ENCODE measurements at regions not wholly inside any gene's neighbourhood (a gene's known extent, or its start where the extent isn't known, plus 50 kb on each side); places are given as distances from the start of the nearest gene placed in this dataset.

DNA sequence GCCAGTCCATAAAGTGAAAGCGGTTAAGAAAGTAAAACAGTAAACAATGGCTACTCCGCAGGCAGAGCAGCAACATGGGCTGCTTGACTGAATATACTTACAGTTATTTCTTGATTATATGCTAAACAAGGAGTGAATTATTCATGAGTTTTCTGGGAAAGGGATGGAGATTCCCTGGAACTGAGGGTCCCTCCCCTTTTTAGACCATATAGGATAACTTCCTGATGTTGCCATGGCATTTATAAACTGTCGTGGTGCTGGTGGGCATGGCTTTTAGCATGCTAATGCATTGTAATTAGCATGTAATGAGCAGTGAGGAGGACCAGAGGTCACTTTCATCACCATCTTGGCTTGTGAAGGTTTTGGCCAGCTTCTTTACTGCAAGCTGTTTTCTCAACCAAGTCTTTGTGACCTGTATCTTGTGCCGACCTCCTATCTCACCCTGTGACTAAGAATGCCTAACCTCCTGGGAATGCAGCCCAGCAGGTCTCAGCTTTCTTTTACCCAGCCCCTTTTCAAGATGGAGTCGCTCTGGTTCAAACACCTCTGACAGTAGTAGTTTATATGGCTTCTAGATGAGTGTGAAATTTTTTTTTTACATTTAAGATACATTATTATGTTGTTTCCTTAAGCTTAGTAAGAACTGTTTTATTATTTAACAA is 514.8 kb upstream of the TENM3 start:
- WGBS, 3 donors: 56 to 78% (median 61%) methylated on average over 5 of the region's 5 CpGs
- no peak overlapping the region for H3K27ac ChIP-seq (ENCODE audit: low read depth, low read length)

DNA sequence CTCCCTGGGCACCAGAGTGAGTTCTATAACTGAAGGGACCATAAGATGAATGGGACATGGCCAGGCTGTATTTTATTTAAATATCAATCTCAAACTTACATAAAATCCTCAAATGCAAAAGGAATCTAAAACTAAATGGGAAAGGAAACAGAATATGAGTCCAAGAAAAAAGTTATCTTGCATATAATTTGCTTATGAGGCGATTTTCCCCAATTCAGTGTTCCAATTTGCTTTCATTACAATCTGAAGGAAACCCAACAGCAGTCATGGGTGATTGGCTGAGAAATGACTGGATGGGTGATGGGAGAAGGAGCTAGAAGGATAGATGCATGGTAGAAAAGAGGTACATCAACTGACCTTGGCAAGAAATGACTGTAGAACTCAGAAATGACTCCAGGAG is 511.3 kb upstream of the TENM3 start:
- WGBS, 3 donors: 65 to 85% (median 73%) methylated on average over 1 of the region's 1 CpG
- H3K27ac ChIP-seq (ENCODE audit: low read depth, low read length): no peak overlapping the region

DNA sequence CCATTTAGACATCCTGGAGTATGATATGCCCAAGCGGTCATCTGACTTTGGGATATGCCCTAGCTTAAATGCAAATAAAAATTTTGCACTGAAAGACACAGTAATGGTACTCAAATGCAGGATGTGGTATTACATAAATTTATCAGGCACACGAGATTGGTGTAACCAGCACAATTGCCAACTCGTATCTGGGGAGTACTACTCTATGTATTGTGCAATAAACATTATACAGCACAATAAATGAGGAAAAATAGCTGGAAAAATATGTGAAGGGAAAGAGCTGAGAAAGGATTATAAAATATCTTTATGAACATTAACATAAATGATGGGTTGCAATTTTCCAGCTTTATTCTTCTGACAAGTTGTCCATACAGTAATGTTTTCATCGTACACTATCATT is 505.5 kb upstream of the TENM3 start:
- no peak overlapping the region for H3K27ac ChIP-seq (ENCODE audit: low read depth, low read length)
- 65 to 74% (median 72%) methylated on average over 4 of the region's 4 CpGs for WGBS, 3 donors

DNA sequence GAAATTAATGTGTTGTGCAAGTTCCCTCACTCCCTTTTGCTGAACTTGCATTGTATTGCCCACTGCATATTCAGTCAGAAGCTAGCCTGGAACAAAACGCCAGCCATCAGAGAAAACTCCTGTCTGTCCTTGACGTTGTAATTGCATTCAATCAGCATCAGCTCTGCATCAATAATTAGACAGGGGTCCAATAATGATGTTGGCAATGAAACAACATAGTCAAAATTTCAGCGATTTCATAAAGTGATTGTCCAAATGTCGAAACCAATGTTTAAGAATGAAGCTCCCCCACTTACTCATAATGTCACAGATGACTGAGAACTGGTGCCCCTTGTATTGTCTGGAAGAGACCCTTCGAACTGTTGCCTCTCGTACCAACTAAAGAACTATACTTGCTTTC is 504.2 kb upstream of the TENM3 start:
- no peak overlapping the region for H3K27ac ChIP-seq (ENCODE audit: low read depth, low read length)
- WGBS, 3 donors: 53 to 84% (median 79%) methylated on average over 6 of the region's 6 CpGs

DNA sequence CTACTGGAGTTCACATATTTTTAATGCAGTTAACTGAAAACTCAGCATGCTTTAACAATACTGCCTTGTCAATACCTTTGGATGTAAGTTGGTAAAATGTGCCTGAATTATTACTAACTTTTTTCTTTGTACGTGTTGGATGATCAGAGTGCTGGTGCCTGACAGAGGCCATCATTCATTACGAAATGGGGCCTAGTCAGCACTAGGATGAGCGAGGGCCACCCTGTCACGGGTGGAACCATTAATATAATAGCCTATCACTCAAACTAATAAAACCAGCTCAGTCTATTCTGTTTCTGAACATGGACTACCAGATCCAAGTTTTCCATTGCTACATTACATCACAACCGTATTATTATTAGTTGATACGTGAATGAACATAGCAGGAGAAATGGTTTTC is 501.7 kb upstream of the TENM3 start:
- WGBS, 3 donors: 82 to 85% (median 82%) methylated on average over 6 of the region's 6 CpGs
- no peak overlapping the region for H3K27ac ChIP-seq (ENCODE audit: low read depth, low read length)

DNA sequence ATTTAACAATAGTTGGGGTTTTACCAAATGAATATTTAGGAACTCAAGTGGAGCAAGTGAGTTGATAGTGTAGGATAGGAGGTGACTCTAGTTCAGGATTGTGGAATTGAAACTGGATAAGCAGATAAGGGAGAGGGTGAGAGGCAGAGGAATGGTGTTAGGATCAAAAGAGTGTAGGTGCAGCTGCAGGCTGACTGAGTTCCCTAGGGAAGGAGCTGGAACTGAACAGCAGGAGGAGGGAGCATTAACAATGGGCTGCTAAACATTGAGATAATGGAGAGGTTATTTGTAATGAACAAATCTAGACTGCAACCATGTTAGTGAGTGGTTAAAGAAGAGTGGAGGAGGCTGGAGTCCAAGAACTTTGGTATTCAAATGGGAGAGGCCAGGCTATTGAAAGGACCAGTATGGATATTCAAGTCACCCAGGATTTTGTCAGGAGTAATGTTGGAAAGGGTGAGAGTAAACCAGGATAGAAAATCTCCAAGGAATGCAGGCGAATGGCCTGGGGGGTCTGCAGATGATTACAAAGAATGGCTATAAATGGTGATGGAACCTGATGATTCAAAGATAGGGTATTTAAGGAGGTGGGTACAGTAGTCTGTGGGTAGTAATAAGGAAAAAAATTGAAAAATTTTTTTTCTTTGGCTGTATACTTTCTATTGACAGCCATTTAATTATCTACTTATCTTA is 497.1 kb upstream of the TENM3 start:
- WGBS, 3 donors: 70 to 89% (median 81%) methylated on average over 1 of the region's 1 CpG

DNA sequence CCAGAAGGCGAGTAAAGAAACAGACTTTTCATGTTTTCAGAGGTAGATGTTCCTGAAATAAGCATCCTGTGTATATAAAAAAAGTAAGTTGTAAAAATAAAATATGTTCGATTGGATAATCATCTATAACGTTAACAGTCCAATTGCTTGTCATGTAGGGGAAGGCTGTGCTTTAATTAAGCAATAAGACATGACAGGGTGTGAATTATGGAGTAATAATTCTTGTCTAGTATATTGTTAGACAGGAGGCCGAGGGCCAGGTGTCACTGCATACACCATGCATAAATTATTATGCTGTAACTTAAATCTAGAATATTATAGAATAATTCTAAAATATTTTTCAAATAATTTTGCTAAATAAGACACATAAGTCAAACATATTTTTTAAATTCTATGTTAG is 494.6 kb upstream of the TENM3 start:
- H3K27ac ChIP-seq (ENCODE audit: low read depth, low read length): no peak overlapping the region
- WGBS, 3 donors: 44 to 47% (median 46%) methylated on average over 4 of the region's 4 CpGs

More for the DNA sequence above, 497.1 kb upstream of the TENM3 start:
- H3K27ac ChIP-seq (ENCODE audit: low read depth, low read length): no peak overlapping the region

DNA sequence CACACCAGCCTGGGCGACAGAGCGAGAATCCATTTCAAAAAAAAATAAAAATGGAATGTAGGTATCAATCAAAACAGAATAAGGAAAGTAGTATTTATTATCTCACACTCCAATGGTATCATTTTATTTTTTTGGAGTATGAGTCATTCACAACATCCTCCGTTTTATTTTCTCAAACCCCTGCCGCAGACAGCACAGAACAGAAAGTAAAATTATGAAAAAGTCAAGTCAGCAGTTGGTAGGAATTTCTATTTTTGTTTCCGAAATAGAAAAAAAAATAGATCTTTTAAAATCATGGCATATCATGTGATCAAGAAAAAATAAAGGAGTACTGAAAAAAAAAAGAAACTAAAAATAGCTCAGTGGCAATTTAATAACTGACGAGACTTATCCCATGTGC is 490.7 kb upstream of the TENM3 start:
- WGBS, 3 donors: 73 to 78% (median 76%) methylated on average over 6 of the region's 6 CpGs
- no peak overlapping the region for H3K27ac ChIP-seq (ENCODE audit: low read depth, low read length)

DNA sequence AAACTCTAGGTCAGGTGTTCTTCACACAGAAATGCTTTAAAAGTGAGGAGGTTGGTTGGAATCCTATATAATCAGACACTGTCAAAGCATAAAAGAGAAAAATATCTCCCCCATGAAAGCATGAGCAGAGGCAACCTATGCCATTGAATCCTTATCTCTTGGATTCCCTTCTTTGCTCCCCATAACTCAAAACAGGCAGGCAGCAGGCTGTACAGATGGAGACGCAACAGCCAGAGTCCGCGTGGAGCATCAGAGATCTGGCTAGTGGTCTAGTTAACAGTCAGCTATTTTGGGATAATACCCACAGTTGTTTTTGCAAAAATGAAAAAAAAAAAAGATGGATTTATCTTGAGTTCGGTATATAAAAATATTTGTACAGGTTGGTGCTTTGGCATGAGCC is 490.0 kb upstream of the TENM3 start:
- H3K27ac ChIP-seq (ENCODE audit: low read depth, low read length): no peak overlapping the region
- WGBS, 3 donors: 86 to 91% (median 90%) methylated on average over 4 of the region's 4 CpGs

DNA sequence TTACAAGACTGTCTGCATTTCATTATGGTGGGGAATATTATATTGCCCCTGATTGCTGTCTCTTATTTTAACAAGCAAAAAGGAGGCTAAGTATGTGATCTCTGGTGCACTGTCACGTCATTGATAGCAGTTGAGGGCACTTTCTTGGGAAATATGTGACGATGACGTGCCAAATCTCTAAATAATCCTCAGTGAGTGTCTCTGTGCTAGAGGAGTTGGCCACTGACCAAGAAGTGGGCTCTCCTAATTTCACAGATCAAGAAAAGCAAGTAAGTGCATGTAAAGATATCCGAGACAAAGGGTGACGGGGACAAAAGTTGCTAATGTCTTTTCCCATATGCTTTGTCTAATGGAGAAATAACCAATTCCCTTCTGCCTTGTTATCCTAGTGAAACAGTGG is 487.4 kb upstream of the TENM3 start:
- 79 to 83% (median 81%) methylated on average over 5 of the region's 5 CpGs for WGBS, 3 donors
- H3K27ac ChIP-seq (ENCODE audit: low read depth, low read length): no peak overlapping the region

DNA sequence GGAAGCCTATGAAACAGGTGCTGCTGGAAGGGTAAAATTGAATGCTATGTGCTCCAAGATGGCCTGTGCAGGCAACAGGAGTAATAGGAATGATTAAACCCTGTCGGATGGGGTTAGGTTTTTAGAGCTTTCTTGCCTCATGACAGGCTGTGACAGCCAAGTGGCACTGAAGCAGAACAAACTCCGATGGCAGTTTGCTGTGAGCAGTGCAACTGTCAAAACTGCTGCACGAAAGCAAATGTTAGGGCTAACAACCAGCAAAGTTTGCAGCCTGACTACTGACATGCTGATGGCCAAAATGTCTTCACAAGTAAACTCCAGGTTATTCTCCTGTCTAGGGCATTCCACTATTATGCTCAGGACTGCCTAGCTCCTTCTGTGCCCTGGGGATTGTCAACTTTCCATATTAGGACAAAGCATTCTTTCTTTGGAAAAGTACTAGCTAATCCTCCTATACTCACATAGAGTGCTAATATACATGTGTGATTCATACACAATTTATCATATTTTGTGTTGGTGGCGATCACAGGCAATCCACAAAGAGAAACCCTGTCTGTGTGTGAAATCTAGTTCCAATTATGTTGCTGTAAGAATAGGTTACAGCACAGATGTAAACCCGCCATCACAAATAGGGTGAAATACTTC is 486.6 kb upstream of the TENM3 start:
- no peak overlapping the region for H3K27ac ChIP-seq (ENCODE audit: low read depth, low read length)
- 47 to 75% (median 74%) methylated on average over 5 of the region's 5 CpGs for WGBS, 3 donors

DNA sequence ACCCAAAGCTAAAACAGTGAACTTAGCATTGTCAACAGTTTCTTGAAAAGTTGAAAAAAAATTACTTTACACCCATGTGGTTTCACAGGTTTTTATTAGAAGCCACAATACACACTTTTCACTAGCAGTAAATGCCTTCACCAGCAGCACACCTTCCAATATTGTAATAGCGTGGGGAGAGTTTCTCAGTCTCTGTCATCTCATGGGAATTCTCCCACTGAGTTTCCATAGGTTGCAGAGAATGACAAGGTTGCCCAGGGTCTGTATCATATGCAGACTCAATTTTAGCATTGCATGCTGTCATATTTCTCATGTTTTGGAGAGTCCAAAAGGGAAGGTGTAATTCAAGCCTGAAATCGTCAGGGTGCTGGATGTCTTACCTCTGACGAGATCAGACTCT is 486.1 kb upstream of the TENM3 start:
- no peak overlapping the region for H3K27ac ChIP-seq (ENCODE audit: low read depth, low read length)
- 49 to 67% (median 64%) methylated on average over 3 of the region's 3 CpGs for WGBS, 3 donors

DNA sequence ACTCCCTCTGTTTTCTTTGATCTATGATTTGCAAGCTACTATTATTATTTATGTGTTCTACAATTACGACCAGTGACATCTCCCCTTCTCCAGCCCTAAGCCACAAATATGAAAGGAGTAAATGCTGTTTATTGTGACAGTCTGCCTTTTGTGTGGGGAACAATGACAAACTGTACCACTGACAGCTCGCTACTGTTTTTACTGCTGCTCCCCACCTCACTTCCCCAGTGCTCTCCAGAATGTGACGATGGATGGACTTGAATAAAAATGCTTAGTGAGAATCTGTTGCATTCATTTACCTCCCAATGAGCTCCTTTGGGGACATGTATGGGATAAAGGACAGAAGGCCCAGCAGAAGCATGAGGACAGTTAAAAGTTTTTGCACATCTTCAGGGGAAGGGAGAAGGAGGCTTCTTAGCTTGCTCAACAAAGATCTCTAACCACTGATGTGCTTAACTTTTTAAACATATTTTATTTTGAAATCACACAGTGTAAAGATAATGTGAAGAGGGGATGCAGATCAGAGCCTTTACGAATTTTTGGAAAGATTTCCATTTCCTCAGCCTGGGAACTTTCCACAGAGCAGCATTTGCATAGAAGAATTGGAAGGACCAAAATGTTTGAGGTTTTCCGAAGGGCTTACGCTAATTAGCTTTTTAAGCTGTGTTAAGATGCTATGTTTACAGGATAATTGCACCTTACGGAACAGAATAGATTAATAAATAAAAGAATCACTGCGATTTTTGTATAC is 485.1 kb upstream of the TENM3 start:
- 60 to 68% (median 63%) methylated on average over 8 of the region's 8 CpGs for WGBS, 3 donors
- no peak overlapping the region for H3K27ac ChIP-seq (ENCODE audit: low read depth, low read length)

DNA sequence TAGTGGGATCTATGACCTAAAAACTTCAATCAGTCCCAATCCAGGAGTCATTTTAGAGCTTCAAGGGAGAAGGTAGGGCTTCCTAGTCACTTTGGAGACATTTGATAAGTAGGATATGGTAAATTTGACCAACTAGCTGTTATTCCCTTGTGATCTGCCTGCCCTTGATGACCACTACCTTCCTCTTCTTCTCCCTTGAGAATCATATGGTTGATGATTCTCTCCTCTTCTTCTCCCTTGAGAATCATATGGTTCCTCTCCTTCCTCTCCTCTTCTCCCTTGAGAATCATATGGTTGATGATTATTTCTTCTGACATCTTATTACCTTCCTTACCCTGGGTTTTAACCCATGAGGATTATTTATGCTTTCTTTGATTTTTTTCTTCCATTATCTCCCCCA is 482.6 kb upstream of the TENM3 start:
- H3K27ac ChIP-seq (ENCODE audit: low read depth, low read length): no peak overlapping the region

DNA sequence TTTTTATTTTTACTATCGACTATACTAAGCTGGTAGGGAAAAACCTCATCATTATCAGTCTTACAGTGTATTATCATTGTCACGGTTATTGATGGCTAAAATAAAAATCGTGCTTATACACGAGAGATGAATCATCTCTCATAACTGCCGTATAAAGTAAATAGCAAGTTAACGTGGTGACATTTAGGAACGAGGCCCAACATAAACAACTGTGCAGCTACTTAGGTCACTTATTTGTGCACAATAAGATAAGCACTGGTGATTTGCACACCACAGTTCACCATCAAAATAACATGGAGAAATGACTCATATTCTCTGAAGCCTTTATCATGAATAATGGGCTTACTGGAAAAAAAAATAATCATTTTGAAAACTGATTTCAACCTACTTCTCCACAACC is 482.0 kb upstream of the TENM3 start:
- H3K27ac ChIP-seq (ENCODE audit: low read depth, low read length): no peak overlapping the region
- WGBS, 3 donors: 72 to 79% (median 74%) methylated on average over 7 of the region's 7 CpGs

DNA sequence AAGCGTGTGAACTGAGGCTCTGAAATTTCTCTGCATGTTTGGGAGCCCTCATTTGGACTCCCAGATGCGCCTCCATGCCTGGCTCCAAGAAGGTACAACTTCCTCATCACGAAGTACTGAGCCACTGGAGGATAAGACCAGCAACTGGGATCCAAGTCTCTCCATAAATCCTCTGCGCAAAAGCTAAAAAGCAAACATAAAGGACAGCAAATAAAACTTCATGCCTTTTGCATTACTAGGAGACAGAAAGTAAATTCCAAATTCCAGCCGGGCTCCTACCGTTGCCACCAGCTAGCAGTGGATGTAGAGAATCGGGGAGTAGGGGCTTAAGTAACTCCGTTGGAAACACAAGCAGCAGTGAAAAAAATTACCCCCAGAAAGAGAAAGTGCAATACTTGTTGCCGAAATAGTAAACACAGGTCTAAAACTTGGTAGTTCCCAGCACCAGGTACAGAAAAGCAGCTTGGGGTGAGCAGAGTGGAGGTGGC is 477.1 kb upstream of the TENM3 start:
- WGBS, 3 donors: 73 to 84% (median 77%) methylated on average over 9 of the region's 9 CpGs
- H3K27ac ChIP-seq (ENCODE audit: low read depth, low read length): no peak overlapping the region

DNA sequence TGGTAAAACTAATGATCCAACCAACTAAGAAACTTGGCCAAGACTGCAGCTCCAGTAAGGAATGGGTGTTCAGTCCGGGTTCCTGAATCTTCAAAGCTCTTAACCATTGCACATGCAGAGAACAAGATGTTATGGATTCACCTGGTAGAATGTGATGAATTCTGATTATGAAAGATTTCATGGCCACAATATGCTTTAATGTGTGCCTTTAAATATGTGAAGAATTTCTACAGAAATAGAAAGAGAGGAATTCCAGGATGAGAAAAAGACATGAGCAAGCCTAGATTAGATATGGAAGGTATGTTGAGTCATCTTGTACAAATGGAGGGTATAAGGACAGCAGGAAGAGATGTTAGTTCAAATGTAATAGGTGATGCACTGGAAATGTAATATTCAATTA is 472.2 kb upstream of the TENM3 start:
- 71 to 84% (median 82%) methylated on average over 1 of the region's 1 CpG for WGBS, 3 donors

DNA sequence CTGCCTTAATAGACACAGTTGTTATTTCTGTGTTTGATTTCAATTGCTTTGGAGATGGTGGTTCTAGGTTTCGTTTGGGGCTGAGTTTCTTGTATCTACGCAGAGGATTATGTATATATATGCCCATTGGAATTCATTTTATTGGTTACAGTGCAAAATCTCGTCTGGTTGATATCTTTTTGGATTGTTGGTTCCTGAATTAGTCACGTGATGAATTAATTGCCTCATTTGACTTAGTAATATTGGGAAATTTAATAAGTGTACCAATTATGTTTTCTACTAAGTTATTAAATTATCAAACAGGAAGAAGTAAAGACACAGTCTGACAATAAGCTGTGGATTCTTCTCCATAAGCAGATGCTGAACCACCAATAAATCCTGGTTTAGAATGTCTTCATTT is 467.9 kb upstream of the TENM3 start:
- no peak overlapping the region for H3K27ac ChIP-seq (ENCODE audit: low read depth, low read length)
- 73 to 84% (median 77%) methylated on average over 4 of the region's 4 CpGs for WGBS, 3 donors

More for the DNA sequence above, 472.2 kb upstream of the TENM3 start:
- no peak overlapping the region for H3K27ac ChIP-seq (ENCODE audit: low read depth, low read length)
